K562 (cell line): ENCODE measurements at regions not wholly inside any gene's neighbourhood (a gene's known extent, or its start where the extent isn't known, plus 50 kb on each side); places are given as distances from the start of the nearest gene placed in this dataset.

Experiments
- CREB1 ChIP-seq, 2 experiments: sonication (generic) in 1 of 2; formaldehyde crosslinking in 1 of 2; IDR thresholded peaks; 2 replicates each; pipeline versions ENCODE4 v1.6.1 to v1.8.0; 2012 to 2022; ENCODE audit warnings: inconsistent platforms in 1 of 2, mild to moderate bottlenecking in 1 of 2, missing genetic modification reagents in 1 of 2, moderate library complexity in 1 of 2
- ETS1 ChIP-seq: conservative IDR thresholded peaks from 2 replicates; pipeline ENCODE4 v1.6.1; 2011; ENCODE audit warnings: low read depth, mild to moderate bottlenecking, low read length; ENCODE audit not compliant: control insufficient read depth
- JUNB ChIP-seq: fragments of 450-650 bp; formaldehyde crosslinking; conservative IDR thresholded peaks from 2 replicates; pipeline ENCODE4 v1.4.0; 2020; ENCODE audit warnings: mild to moderate bottlenecking
- LARP7 ChIP-seq: fragments of 450-650 bp; IDR thresholded peaks from 2 replicates; pipeline ENCODE4 v1.6.1; 2016
- MCM3 ChIP-seq: fragments of 450-650 bp; IDR thresholded peaks from 2 replicates; pipeline ENCODE4 v1.6.1; 2016
- RBM14 ChIP-seq: fragments of 200-400 bp; formaldehyde crosslinking; IDR thresholded peaks from 2 replicates; pipeline ENCODE4 v1.6.1; 2018; ENCODE audit warnings: low read depth, mild to moderate bottlenecking, low read length, moderate library complexity, borderline replicate concordance; ENCODE audit not compliant: insufficient read depth
- SRF ChIP-seq, 2 experiments: fragments of 250-450, 450-650 bp in 1 of 2; sonication (Bioruptor Pico) in 1 of 2; sonication (generic) in 1 of 2; formaldehyde crosslinking; IDR thresholded peaks; 2 replicates each; pipeline versions ENCODE4 v1.5.0 to v1.5.1; 2020 to 2022; ENCODE audit warnings: mild to moderate bottlenecking in 1 of 2, missing genetic modification reagents in 1 of 2
- ZBTB7A ChIP-seq: IDR thresholded peaks from 2 replicates; pipeline ENCODE4 v1.6.1; 2011; ENCODE audit warnings: low read depth, mild to moderate bottlenecking, low read length, moderate library complexity, borderline replicate concordance; ENCODE audit not compliant: control insufficient read depth
- ZNF121 ChIP-seq: sonication (generic); formaldehyde crosslinking; conservative IDR thresholded peaks from 2 replicates; pipeline ENCODE4 v1.8.0; 2022; ENCODE audit warnings: missing genetic modification reagents
- ZNF24 ChIP-seq: fragments of 450-650 bp; IDR thresholded peaks from 2 replicates; pipeline ENCODE4 v1.6.1; 2016
- ZNF263 ChIP-seq: sonication (generic); formaldehyde crosslinking; IDR thresholded peaks from 2 replicates; pipeline ENCODE4 v1.8.0; 2022; ENCODE audit warnings: mild to moderate bottlenecking, missing genetic modification reagents, borderline replicate concordance
- TF ChIP-seq, protein P1 (sequence below), 3 experiments: IDR thresholded peaks in 2 of 3; conservative IDR thresholded peaks in 1 of 3; 2 replicates each; pipeline ENCODE4 v1.5.1; 2011 to 2012; ENCODE audit warnings: low read length in 3 of 3, mild to moderate bottlenecking in 3 of 3, control low read depth in 2 of 3, improper control_type of control experiment in 1 of 3, inconsistent platforms in 1 of 3, low read depth in 1 of 3, mixed read lengths in 1 of 3, moderate library complexity in 1 of 3; ENCODE audit not compliant: insufficient read depth in 2 of 3
- TF ChIP-seq, protein P2 (sequence below): sonication (generic); formaldehyde crosslinking; IDR thresholded peaks from 2 replicates; pipeline ENCODE4 v1.9.0; 2022; ENCODE audit warnings: mild to moderate bottlenecking, missing genetic modification reagents
- TF ChIP-seq, protein P3 (sequence below): sonication (generic); formaldehyde crosslinking; IDR thresholded peaks from 2 replicates; pipeline ENCODE4 v1.8.1; 2022; ENCODE audit warnings: missing genetic modification reagents

GRCh38 chr1:229726061-229726460 lies 100.0 kb downstream of the URB2 start:
- TF ChIP-seq ZNF263 (CRISPR knock-in tag) (no peak), RBM14 (no peak), JUNB (CRISPR knock-in tag) (no peak), ZNF121 (CRISPR knock-in tag) (no peak), ZBTB7A (no peak), LARP7 (no peak), ZNF24 (no peak), ETS1 (no peak), MCM3 (no peak), CREB1 (IDR thresholded peaks at IDR 0.05) (no peak), CREB1 (CRISPR knock-in tag; IDR thresholded peaks at IDR 0.05) (no peak), SRF (CRISPR knock-in tag; IDR thresholded peaks at IDR 0.05) (no peak)
- TF ChIP-seq, protein P1, sequence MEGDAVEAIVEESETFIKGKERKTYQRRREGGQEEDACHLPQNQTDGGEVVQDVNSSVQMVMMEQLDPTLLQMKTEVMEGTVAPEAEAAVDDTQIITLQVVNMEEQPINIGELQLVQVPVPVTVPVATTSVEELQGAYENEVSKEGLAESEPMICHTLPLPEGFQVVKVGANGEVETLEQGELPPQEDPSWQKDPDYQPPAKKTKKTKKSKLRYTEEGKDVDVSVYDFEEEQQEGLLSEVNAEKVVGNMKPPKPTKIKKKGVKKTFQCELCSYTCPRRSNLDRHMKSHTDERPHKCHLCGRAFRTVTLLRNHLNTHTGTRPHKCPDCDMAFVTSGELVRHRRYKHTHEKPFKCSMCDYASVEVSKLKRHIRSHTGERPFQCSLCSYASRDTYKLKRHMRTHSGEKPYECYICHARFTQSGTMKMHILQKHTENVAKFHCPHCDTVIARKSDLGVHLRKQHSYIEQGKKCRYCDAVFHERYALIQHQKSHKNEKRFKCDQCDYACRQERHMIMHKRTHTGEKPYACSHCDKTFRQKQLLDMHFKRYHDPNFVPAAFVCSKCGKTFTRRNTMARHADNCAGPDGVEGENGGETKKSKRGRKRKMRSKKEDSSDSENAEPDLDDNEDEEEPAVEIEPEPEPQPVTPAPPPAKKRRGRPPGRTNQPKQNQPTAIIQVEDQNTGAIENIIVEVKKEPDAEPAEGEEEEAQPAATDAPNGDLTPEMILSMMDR (IDR thresholded peaks at IDR 0.05 in 2 of 3, conservative IDR thresholded peaks at IDR 0.05 in 1 of 3; ENCODE audit: insufficient read depth in 2 of 3, low read depth in 1 of 3, low read length in 3 of 3) = no peak
- TF ChIP-seq, protein P2, sequence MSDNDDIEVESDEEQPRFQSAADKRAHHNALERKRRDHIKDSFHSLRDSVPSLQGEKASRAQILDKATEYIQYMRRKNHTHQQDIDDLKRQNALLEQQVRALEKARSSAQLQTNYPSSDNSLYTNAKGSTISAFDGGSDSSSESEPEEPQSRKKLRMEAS = no peak
- TF ChIP-seq, protein P3, sequence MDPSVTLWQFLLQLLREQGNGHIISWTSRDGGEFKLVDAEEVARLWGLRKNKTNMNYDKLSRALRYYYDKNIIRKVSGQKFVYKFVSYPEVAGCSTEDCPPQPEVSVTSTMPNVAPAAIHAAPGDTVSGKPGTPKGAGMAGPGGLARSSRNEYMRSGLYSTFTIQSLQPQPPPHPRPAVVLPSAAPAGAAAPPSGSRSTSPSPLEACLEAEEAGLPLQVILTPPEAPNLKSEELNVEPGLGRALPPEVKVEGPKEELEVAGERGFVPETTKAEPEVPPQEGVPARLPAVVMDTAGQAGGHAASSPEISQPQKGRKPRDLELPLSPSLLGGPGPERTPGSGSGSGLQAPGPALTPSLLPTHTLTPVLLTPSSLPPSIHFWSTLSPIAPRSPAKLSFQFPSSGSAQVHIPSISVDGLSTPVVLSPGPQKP = no peak
